ENCODE measurements at regions not wholly inside any gene's neighbourhood (a gene's known extent, or its start where the extent isn't known, plus 50 kb on each side); places are given as distances from the start of the nearest gene placed in this dataset.
"Not testable (repeated sequence)": the region's sequence is repeated elsewhere in the genome, so short reads cannot be mapped to it uniquely, and the experiment has no call there.

DNA sequence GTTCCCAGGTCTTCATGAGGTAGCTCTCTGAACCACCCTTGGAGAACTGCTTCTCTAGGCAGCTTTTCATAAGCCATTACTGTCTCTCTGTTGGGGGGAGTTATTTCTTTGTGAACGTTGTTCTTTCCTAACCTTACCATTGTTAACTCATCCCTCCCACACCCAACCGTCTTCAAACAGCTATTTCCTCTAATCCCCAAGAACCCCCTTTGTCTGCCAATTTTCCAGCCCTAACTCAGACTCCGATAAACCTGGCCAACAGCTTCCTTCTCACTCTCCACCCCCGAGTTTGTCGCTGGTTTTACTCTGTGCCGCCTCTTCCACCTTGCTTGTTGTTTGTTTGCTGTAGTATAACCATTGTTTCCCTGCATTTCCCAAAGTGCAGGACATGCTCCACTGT is 131.5 kb downstream of the CCDC34 start:
- peaks cover 2% of the 10 kb centered on the region for H3K27me3 ChIP-seq (ENCODE audit: control insufficient read depth, insufficient read depth, low read length)
- no peak overlapping the region for H3K27ac ChIP-seq (ENCODE audit: low read depth, low read length)
- WGBS (ENCODE audit: insufficient coverage), result no CpG with 5 or more reads among the region's 6 CpGs
- H3K4me3 ChIP-seq (ENCODE audit: low read depth, low read length), result no peak overlapping the region
- H3K9me3 ChIP-seq (ENCODE audit: control insufficient read depth, insufficient read depth, low read length), result no peaks in the 10 kb centered on the region
- DNase-seq (ENCODE audit: low read depth in 4 of 6, low spot score in 6 of 6), result no peak
- peaks cover 11% of the 10 kb centered on the region for H3K4me1 ChIP-seq (ENCODE audit: control insufficient read depth, insufficient read depth, low read length)
- no peaks in the 10 kb centered on the region for H3K36me3 ChIP-seq (ENCODE audit: control insufficient read depth, insufficient read depth, low read length)

DNA sequence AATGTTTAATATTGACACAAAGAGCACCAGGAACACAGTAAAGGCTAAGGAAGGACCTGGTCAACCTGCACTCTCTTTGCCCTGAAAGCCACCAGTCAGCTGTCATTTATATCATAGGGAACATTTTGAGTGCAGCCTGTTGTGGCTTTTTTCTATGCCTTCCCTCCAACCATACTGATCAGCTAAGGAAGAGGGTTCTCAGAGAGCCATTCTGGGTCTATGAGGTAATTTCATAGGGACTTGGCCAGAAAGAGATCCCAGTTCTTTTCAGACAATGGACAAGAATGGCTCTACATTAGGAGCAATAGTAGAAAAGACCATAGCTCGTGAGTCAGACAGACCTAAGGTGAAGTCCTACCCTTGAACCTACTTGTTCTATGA is 132.8 kb downstream of the CCDC34 start:
- no CpG with 5 or more reads among the region's 1 CpG for WGBS (ENCODE audit: insufficient coverage)
- Histone ChIP-seq H3K27me3 (ENCODE audit: control insufficient read depth, insufficient read depth, low read length) (peaks cover 2% of the 10 kb centered on the region), H3K9me3 (ENCODE audit: control insufficient read depth, insufficient read depth, low read length) (no peaks in the 10 kb centered on the region), H3K4me1 (ENCODE audit: control insufficient read depth, insufficient read depth, low read length) (peaks cover 11% of the 10 kb centered on the region), H3K4me3 (ENCODE audit: low read depth, low read length) (no peak overlapping the region), H3K36me3 (ENCODE audit: control insufficient read depth, insufficient read depth, low read length) (no peaks in the 10 kb centered on the region), H3K27ac (ENCODE audit: low read depth, low read length) (no peak overlapping the region)
- DNase-seq (ENCODE audit: low read depth in 4 of 6, low spot score in 6 of 6), result no peak

GRCh38 chr11:27229511-27230191 is 133.4 kb downstream of the CCDC34 start:
- H3K4me3 ChIP-seq (ENCODE audit: low read depth, low read length), result no peak overlapping the region
- peak overlapping the region; percentile 29 for H3K27ac ChIP-seq (ENCODE audit: low read depth, low read length)
- peak in 1 of 6 donors; percentile 44 for DNase-seq (ENCODE audit: low read depth in 4 of 6, low spot score in 6 of 6)
- WGBS (ENCODE audit: insufficient coverage), result no CpG with 5 or more reads among the region's 2 CpGs
- H3K36me3 ChIP-seq (ENCODE audit: control insufficient read depth, insufficient read depth, low read length), result no peaks in the 10 kb centered on the region
- H3K9me3 ChIP-seq (ENCODE audit: control insufficient read depth, insufficient read depth, low read length), result no peaks in the 10 kb centered on the region
- peaks cover 11% of the 10 kb centered on the region for H3K4me1 ChIP-seq (ENCODE audit: control insufficient read depth, insufficient read depth, low read length)
- peaks cover 2% of the 10 kb centered on the region for H3K27me3 ChIP-seq (ENCODE audit: control insufficient read depth, insufficient read depth, low read length)

DNA sequence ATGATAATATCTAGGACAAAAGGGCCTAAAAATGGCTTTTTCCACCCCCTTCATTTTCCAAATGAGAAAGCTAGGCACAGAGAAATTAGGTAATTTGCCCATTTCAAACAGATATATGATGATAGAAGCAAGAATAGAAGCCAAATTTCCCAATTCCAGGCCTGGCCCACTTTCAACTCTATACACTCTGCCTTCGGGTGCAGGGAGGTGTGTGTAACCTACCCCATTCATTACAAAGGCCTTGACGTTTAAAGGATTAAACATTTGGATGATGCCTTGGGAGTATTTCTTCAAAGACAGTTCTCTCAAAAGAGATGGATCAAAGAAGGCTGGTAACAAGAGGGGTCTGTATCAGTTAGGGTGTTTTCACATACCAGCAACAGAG is 134.1 kb downstream of the CCDC34 start:
- Histone ChIP-seq H3K9me3 (ENCODE audit: control insufficient read depth, insufficient read depth, low read length) (no peaks in the 10 kb centered on the region), H3K27ac (ENCODE audit: low read depth, low read length) (peak overlapping the region; percentile 29), H3K4me3 (ENCODE audit: low read depth, low read length) (no peak overlapping the region), H3K4me1 (ENCODE audit: control insufficient read depth, insufficient read depth, low read length) (peaks cover 4% of the 10 kb centered on the region), H3K27me3 (ENCODE audit: control insufficient read depth, insufficient read depth, low read length) (peaks cover 2% of the 10 kb centered on the region), H3K36me3 (ENCODE audit: control insufficient read depth, insufficient read depth, low read length) (no peaks in the 10 kb centered on the region)
- no peak for DNase-seq (ENCODE audit: low read depth in 4 of 6, low spot score in 6 of 6)
- no CpG with 5 or more reads among the region's 2 CpGs for WGBS (ENCODE audit: insufficient coverage)

DNA sequence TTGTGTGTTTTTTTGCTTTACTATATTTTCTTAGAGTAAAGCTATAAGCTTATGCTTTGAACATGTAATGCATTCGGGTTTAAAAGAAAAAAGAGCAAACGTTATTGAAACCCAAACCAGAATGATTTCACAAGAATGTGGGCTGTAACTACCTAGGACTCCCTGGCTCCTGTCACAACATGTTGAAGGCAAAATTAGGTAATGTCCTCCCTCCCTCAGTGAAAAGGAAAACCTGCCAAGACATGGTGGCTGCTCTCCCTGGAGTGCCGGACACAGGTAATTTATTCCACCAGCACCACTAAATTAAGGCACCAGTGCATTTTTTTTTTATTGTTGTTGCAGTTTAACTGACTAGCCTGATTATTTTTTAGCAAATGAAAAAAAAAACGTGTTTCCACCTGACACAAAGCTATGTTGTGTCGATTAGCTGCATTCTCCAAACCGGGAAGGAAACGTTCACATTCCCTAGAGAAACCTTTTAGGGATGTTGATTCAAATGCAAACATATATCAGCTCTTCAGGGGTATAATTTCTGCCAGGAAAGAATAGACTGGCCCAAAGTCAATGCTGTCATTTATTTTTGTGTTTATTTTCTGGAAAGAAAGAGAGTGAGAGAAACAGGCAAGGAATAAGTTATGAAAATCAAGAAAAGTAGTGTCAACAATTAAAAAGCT is 134.6 kb downstream of the CCDC34 start:
- Histone ChIP-seq H3K4me3 (ENCODE audit: low read depth, low read length) (no peak overlapping the region), H3K27ac (ENCODE audit: low read depth, low read length) (no peak overlapping the region), H3K9me3 (ENCODE audit: control insufficient read depth, insufficient read depth, low read length) (no peaks in the 10 kb centered on the region), H3K27me3 (ENCODE audit: control insufficient read depth, insufficient read depth, low read length) (peaks cover 2% of the 10 kb centered on the region), H3K36me3 (ENCODE audit: control insufficient read depth, insufficient read depth, low read length) (no peaks in the 10 kb centered on the region), H3K4me1 (ENCODE audit: control insufficient read depth, insufficient read depth, low read length) (no peaks in the 10 kb centered on the region)
- no CpG with 5 or more reads among the region's 7 CpGs for WGBS (ENCODE audit: insufficient coverage)
- DNase-seq (ENCODE audit: low read depth in 4 of 6, low spot score in 6 of 6), result peak in 1 of 6 donors; percentile 26

DNA sequence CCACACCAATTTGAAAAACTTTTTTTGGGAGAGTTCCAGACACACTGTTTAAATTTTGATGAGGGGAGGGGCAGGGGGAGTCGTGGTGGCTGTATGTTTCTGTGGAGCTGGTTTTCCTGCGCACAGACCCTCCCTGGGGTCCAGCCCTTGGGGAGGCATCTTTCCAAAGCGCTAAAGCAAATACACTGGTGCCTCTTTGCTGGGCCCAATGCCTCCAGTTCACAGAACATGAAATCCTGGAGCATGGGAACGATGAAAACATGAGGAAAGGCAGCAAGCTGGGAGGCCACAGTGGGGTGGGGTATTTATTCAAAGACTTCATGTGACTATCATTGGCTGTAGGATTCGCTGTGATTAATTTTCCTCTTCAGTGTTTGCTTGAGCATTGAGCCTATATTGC is 135.3 kb downstream of the CCDC34 start:
- no peak overlapping the region for H3K4me3 ChIP-seq (ENCODE audit: low read depth, low read length)
- DNase-seq (ENCODE audit: low read depth in 4 of 6, low spot score in 6 of 6), result peak in 2 of 6 donors; percentile 25 to 51
- 59% methylated on average over 4 of the region's 5 CpGs for WGBS (ENCODE audit: insufficient coverage)
- no peaks in the 10 kb centered on the region for H3K9me3 ChIP-seq (ENCODE audit: control insufficient read depth, insufficient read depth, low read length)
- peaks cover 2% of the 10 kb centered on the region for H3K27me3 ChIP-seq (ENCODE audit: control insufficient read depth, insufficient read depth, low read length)
- no peak overlapping the region for H3K27ac ChIP-seq (ENCODE audit: low read depth, low read length)
- no peaks in the 10 kb centered on the region for H3K36me3 ChIP-seq (ENCODE audit: control insufficient read depth, insufficient read depth, low read length)
- no peaks in the 10 kb centered on the region for H3K4me1 ChIP-seq (ENCODE audit: control insufficient read depth, insufficient read depth, low read length)

DNA sequence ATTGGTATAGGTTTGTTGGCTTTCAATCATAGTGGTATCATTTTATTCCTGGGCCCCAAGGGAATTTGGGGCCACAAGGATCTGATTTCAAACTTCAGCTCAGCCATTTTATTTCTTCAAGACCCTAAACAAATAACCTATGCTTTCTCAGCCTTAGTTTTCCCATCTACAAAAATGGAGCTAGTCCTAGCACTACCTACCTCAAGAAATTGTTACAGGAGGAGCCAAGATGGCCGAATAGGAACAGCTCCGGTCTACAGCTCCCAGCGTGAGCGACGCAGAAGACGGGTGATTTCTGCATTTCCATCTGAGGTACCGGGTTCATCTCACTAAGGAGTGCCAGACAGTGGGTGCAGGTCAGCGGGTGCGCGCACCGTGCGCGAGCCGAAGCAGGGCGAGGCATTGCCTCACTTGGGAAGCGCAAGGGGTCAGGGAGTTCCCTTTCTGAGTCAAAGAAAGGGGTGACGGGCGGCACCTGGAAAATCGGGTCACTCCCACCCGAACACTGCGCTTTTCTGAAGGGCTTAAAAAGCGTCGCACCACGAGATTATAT is 143.5 kb downstream of the CCDC34 start:
- not testable (repeated sequence) for H3K27me3 ChIP-seq (ENCODE audit: control insufficient read depth, insufficient read depth, low read length); H3K27ac ChIP-seq (ENCODE audit: low read depth, low read length); DNase-seq (ENCODE audit: low read depth in 4 of 6, low spot score in 6 of 6); H3K4me3 ChIP-seq (ENCODE audit: low read depth, low read length); H3K36me3 ChIP-seq (ENCODE audit: control insufficient read depth, insufficient read depth, low read length); H3K9me3 ChIP-seq (ENCODE audit: control insufficient read depth, insufficient read depth, low read length)
- 93% methylated on average over 3 of the region's 24 CpGs for WGBS (ENCODE audit: insufficient coverage)
- H3K4me1 ChIP-seq (ENCODE audit: control insufficient read depth, insufficient read depth, low read length), result peaks cover 12% of the 10 kb centered on the region

DNA sequence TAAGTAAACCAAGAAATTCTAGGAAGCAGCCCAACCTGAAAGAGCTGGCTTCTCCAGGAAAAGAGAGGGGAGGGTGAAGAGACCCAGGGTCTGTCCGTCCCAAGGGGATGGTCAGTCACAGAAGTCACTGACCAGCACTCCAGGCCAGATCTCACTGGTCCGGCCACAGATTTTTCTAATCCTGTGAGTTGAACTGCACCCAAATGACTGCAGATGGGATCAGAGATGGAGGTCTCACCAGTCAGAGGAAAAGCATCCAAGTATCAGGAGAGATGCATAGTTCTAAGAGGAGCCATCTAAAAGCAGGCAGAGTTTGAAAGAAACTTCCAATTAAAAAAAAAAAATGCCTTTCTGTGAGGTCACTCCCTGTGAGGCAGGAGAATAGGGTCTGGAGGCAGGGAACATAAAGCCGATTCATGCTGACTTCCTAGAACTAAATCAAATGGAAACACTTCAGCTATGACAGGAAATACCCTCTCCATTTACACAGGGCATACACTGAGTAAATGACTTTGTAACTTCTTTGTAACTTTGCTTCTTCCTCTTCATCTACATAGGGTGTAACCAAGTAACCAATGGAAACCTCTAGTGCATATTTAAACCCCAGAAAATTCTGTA is 144.5 kb downstream of the CCDC34 start:
- WGBS (ENCODE audit: insufficient coverage), result 75% methylated on average over 2 of the region's 3 CpGs
- no peaks in the 10 kb centered on the region for H3K36me3 ChIP-seq (ENCODE audit: control insufficient read depth, insufficient read depth, low read length)
- no peak overlapping the region for H3K27ac ChIP-seq (ENCODE audit: low read depth, low read length)
- peak in 1 of 6 donors; percentile 30 for DNase-seq (ENCODE audit: low read depth in 4 of 6, low spot score in 6 of 6)
- H3K9me3 ChIP-seq (ENCODE audit: control insufficient read depth, insufficient read depth, low read length), result no peaks in the 10 kb centered on the region
- H3K4me3 ChIP-seq (ENCODE audit: low read depth, low read length), result no peak overlapping the region
- peaks cover 12% of the 10 kb centered on the region for H3K4me1 ChIP-seq (ENCODE audit: control insufficient read depth, insufficient read depth, low read length)
- no peaks in the 10 kb centered on the region for H3K27me3 ChIP-seq (ENCODE audit: control insufficient read depth, insufficient read depth, low read length)

GRCh38 chr11:27217948-27218420 is 145.0 kb downstream of the CCDC34 start:
- Histone ChIP-seq H3K4me1 (ENCODE audit: control insufficient read depth, insufficient read depth, low read length) (peaks cover 12% of the 10 kb centered on the region), H3K4me3 (ENCODE audit: low read depth, low read length) (no peak overlapping the region), H3K27me3 (ENCODE audit: control insufficient read depth, insufficient read depth, low read length) (no peaks in the 10 kb centered on the region), H3K9me3 (ENCODE audit: control insufficient read depth, insufficient read depth, low read length) (no peaks in the 10 kb centered on the region), H3K27ac (ENCODE audit: low read depth, low read length) (no peak overlapping the region), H3K36me3 (ENCODE audit: control insufficient read depth, insufficient read depth, low read length) (no peaks in the 10 kb centered on the region)
- WGBS (ENCODE audit: insufficient coverage), result no CpG with 5 or more reads among the region's 1 CpG
- DNase-seq (ENCODE audit: low read depth in 4 of 6, low spot score in 6 of 6), result peak in 1 of 6 donors; percentile 27
